ENCODE measurements at regions not wholly inside any gene's neighbourhood (a gene's known extent, or its start where the extent isn't known, plus 50 kb on each side); places are given as distances from the start of the nearest gene placed in this dataset.

- peak; percentile 56 for DNase-seq (ENCODE audit: low read depth)
Measured at GRCh38 chr2:5914811-5915611, 222.8 kb downstream of the SOX11 start.

- no peak for DNase-seq (ENCODE audit: low read depth)
Measured at GRCh38 chr2:5915881-5916310, 223.7 kb downstream of the SOX11 start.

GRCh38 chr2:5921081-5921642, 229.0 kb downstream of the SOX11 start:
- no peak for DNase-seq (ENCODE audit: low read depth)

GRCh38 chr2:5923957-5924945, 232.1 kb downstream of the SOX11 start:
- no peak for DNase-seq (ENCODE audit: low read depth)

- no peak for DNase-seq (ENCODE audit: low read depth)
Measured at GRCh38 chr2:5925604-5926003, 233.4 kb downstream of the SOX11 start.

- DNase-seq (ENCODE audit: low read depth), result peak; percentile 40
Measured at GRCh38 chr2:5926871-5927512, 234.8 kb downstream of the SOX11 start.

- no peak for DNase-seq (ENCODE audit: low read depth)
Measured at GRCh38 chr2:5932556-5933469, 240.6 kb downstream of the SOX11 start.

GRCh38 chr2:5933669-5934068, 241.5 kb downstream of the SOX11 start:
- DNase-seq (ENCODE audit: low read depth), result no peak

GRCh38 chr2:5937321-5937720, 245.1 kb downstream of the SOX11 start:
- DNase-seq (ENCODE audit: low read depth), result no peak

- DNase-seq (ENCODE audit: low read depth), result no peak
Measured at GRCh38 chr2:5937851-5938565, 245.8 kb downstream of the SOX11 start.

GRCh38 chr2:5938566-5938896, 246.3 kb downstream of the SOX11 start:
- no peak for DNase-seq (ENCODE audit: low read depth)

GRCh38 chr2:5939553-5939952, 247.4 kb downstream of the SOX11 start:
- DNase-seq (ENCODE audit: low read depth), result no peak

- DNase-seq (ENCODE audit: low read depth), result no peak
Measured at GRCh38 chr2:5940596-5941535, 248.7 kb downstream of the SOX11 start.

GRCh38 chr2:5942204-5942603, 250.0 kb downstream of the SOX11 start:
- DNase-seq (ENCODE audit: low read depth), result no peak

GRCh38 chr2:5945742-5946141, 253.6 kb downstream of the SOX11 start:
- DNase-seq (ENCODE audit: low read depth), result no peak

GRCh38 chr2:5946225-5947115, 254.3 kb downstream of the SOX11 start:
- DNase-seq (ENCODE audit: low read depth), result no peak

- DNase-seq (ENCODE audit: low read depth), result no peak
Measured at GRCh38 chr2:5950736-5951135, 258.6 kb downstream of the SOX11 start.

GRCh38 chr2:5951471-5951870, 259.3 kb downstream of the SOX11 start:
- no peak for DNase-seq (ENCODE audit: low read depth)
